ENCODE measurements at regions not wholly inside any gene's neighbourhood (a gene's known extent, or its start where the extent isn't known, plus 50 kb on each side); places are given as distances from the start of the nearest gene placed in this dataset.
"Not testable (repeated sequence)": the region's sequence is repeated elsewhere in the genome, so short reads cannot be mapped to it uniquely, and the experiment has no call there.

DNA sequence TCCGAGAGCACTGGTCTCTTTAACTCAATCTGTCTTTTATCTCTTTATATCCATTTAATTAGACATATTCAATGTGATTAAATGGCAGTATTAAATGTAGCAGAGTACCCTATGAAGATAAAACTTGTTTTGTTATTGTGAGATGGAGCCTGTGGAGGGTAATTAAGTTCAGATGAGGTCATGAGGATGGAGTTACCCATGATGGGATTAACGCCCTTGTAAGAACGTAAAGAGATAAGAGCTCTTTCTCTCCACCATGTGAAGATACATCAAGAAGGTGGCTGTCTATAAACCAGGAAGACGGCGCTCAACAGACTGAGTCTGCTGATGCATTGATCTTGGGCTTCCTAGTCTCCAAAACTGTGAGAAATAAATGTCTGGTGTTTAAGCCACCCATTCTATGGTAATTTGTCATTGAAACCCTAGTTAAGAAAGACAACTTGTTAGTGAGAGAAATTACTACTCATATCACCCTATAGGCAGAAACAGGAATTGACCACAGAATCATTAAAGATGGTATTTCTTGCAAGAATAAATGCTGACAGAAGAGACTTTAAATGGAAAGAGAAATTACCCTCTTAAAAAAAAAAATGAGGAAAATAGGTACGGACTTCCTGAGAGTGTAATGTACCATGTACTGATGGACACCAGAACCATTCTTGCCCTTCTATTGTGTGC is 738.7 kb upstream of the CHAC2 start:
- DNase-seq (ENCODE audit: low read depth) = no peak

DNA sequence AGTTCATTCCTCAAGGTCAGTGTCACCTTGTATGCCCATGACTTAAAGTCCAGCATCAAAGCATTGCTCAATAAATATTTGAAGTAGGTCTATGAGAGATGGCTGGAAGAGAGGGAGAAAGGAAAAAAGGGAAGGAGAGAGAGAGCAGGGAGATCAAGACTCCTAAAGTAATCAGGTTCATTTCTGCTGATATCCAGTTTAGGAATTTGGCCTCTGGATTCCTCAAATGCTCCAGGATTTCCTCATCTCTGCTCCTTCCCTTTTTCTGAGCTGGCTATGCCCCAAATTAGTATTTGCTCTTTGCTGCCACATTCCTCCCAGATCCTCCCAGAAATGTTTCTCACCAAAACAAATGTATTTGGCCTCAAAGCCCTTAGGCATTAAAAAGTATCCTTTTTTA is 739.4 kb upstream of the CHAC2 start:
- DNase-seq (ENCODE audit: low read depth) = no peak

DNA sequence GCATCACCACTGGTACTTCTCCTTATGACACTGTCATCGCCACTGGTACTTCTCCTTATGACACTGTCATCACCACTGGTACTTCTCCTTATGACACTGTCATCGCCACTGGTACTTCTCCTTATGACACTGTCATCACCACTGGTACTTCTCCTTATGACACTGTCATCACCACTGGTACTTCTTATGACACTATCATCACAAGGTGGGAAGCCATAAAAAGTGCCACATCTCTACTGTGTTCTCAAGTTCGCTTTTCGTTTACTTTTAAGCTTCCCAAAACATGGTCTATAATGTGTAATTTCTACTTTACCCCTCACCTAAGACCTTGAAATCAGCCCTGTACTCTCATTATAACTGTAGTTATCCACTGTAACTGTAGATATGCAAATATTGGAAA is 745.4 kb upstream of the CHAC2 start:
- DNase-seq (ENCODE audit: low read depth) = not testable (repeated sequence)

DNA sequence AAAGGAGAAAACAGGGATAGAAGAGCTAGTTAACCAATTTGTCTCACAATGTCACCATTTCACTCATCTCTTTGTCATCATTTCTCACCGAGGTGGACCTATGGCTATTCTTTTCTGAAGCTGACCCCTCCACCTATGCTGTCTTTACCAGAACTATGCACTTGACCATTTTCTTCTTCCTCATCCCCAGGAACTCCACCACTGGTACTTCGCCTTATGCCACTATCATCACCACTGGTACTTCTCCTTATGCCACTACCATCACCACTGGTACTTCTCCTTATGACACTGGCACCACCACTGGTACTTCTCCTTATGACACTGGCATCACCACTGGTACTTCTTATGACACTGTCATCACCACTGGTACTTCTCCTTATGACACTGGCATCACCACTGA is 745.8 kb upstream of the CHAC2 start:
- no peak for DNase-seq (ENCODE audit: low read depth)

DNA sequence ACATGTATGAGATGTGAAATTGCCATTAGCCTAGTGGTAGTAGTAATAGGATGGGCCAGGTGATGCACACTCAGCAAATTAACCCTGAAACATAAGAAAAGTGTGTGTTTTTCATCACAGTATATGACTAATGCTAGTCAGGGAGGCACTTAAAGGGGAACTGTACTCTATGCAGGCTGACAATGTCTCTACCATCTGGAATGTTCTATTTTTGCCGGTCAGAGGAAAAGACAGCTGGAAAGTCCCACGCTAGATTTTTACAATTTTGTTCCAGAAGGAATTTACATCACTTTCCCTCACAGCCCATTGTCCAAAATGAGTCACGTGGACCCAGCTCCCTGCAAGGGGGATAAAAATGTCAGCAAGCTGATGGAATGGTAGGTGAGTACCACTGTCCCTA is 746.3 kb upstream of the CHAC2 start:
- no peak for DNase-seq (ENCODE audit: low read depth)

DNA sequence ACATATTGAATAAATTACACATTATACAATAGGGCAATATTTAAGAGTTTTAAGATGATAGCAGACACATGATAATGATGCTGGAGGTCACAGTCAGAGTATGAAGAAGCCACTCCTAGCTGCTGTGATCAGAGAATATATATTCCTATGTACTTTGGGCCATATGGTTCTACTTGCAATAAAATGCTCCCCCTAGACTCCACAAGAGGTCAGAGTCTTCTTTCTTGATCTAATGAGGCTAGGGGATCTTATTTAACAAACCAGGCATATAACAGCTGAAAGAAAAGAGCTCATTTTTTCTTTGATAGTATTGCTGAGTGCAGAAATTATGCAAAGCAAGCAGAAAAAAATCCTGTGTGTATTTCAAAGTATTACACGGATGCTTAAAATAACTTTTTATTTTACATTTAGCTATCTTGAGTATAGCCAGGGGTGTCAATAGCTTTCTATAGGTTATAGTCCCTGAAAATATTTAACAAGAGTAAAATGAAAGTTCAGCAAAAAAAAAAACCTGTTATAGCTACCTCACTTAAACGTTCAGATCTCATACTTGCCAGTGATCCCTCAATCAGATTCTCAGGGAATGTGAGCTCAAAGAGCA is 748.7 kb upstream of the CHAC2 start:
- peak; percentile 4 for DNase-seq (ENCODE audit: low read depth)

DNA sequence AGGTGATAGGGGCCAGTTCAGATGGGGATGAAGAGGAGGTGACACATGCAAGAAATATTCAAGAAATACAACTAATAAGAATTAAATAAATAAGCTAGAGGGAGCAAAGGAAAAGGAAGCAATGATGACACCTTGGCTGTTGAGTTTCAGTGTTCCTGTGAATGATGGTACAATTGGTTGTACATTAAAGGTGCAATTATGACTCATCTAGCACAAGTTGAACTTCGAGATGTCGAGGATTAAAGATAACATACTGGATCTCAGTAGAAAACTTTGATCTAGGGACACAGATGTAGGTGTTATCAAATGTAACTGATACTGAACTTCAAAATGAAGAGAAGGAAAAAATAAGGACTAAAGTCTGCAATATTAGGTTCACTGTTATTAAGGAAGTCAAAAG is 760.6 kb upstream of the CHAC2 start:
- no peak for DNase-seq (ENCODE audit: low read depth)

DNA sequence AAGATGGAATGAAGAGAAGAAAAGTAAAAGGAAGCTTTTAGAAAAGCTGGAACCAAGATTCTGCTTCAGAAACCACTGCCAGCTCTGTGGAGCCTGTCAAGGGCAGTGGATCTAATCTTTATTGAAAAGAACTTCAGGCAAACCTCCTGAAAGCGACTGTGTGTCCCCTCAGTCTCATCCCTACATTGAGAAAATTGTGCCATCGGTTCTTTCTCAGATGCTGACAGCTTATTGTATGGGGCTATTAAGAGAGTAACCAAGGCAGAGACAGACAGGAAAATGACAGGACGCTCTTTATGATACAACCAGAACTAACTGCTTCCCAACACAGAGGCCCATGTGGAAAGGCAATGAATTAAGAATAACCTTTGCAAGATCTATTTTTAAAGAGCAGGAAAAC is 763.2 kb upstream of the CHAC2 start:
- DNase-seq (ENCODE audit: low read depth) = no peak

DNA sequence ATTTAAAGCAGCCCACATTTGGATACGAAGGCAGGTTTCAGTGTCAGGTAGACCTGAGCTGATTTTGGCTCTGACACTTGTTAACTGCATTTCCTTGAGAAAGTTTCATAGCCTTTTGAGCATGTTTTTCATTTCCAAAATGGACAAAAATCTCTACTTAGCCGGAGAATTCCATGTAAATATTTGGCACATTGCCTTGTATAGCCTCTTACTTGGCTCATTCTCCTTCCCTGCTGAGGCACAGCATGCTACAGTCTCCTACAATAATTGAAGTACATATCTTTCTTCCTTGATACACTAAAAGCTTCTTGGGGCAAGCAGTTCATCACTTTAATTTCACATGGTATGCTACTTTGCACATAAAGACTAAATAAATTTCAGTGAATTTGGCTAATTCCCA is 772.2 kb upstream of the CHAC2 start:
- DNase-seq (ENCODE audit: low read depth) = no peak

DNA sequence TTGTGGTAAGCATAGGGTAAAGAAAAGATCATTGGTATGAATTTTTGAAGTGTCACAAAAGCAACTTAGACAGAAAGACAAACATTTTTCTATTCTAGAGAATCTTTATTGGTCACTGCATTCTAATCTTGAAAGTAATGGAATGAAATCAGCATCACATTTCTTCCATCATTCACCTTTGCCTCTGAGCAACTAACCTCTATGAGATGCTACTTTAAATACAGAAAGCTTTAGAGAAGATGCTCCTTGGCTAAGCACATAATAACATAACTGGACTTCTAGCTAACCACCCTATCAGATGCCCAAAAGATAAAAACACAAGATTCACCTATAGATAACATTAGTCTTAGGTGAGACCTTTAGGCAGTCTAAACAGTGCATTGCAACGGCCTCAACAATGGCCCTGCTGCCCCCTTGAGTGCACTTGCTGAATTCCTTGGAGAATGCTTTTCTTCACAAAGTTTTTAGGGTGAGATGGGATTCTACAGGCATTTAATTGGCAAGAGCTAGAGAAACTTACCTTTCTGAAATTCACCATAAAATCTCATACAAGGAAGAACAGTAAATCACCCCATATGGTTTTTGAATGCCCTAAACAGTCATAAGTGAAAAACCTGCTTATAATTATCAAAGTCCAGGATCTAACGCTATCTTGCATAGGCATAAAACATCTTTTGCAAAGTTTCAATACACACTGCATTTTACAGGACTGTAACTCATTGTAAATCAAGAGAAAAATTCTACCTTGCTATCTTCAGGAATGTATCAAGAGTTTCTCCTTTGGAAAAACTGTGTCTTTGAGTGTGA is 791.3 kb upstream of the CHAC2 start:
- DNase-seq (ENCODE audit: low read depth) = peak; percentile 1

DNA sequence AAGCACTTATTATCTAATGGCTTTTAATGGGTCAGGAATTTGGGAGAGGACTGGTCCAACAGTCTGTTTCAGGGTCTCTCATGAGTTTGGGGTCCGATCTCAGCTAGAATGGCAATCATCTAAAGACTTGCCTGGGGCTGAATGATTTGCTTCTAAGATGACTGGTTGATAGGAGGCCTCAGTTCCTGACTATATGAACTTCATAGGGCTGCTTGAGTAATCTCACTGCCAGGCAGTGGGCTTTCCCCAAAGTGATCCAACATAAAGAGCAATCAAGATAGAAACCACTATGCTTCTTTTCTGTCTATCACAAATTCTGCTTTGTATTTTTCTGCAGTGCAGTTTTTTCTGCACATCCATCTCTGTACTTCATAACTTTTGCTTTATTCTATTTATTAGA is 793.5 kb upstream of the CHAC2 start:
- no peak for DNase-seq (ENCODE audit: low read depth)

DNA sequence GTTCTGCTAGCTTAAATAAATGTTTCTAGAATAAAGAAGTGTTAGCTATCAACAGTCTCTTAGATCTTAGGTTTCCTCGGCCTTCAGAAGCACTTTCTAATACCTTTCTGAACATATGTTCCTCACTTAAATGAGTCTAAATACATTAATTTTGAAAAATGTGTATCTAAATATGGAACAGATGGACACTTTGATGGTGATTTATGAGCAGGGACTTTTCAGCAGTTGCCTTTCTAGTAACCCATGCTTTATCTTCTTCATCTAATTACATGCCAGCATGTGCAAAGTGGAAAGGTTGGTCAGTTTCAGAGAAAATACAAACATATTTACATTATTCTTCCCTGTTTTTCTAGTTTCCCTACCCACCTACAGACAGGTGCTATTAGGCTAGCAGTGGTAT is 797.0 kb upstream of the CHAC2 start:
- DNase-seq (ENCODE audit: low read depth) = no peak

DNA sequence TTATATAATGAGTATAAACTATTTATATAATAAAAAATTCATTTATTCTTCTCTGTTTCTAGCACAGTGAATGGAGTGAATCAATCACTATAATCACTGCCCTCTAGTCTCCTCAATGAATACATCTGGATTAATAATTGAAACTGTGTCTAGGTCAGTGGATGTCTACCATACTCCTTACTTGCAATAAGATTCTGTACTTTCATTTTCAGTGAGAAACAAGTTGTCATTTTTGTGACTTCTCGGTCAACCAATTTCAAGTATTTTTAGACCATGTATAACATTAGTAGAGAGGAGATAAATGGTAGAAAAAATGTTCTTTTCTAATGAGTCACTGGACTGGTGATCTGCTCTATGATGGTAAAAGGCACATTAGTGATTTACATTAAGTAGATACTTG is 799.6 kb upstream of the CHAC2 start:
- no peak for DNase-seq (ENCODE audit: low read depth)

DNA sequence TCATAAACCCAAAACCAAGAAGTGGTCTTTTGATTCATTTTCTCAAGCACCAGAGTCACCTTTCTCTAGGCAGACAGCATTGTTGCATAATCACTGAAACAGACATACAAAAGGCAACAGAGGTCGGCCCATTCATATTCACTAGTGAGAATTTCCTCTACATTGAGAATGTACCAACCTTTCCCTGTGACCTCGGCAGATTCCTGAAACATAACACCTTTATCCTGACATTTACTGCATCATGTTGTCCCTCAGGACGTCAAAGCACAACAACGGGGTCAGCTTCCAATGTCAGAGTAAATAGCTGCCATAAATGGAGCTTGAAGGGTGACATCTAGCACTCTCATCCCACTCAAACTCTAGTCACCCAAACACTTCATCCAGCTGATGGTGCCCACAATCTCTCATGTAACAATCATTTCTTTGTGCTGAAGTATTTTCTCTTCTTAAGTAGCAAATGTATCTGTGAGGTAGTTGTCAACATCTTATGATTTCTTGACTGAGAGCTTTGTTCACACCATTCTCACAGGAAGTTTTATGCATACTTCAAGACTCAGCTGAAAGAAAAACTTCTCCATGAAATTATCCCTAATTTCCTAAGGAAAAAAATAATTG is 802.6 kb upstream of the CHAC2 start:
- DNase-seq (ENCODE audit: low read depth) = no peak

DNA sequence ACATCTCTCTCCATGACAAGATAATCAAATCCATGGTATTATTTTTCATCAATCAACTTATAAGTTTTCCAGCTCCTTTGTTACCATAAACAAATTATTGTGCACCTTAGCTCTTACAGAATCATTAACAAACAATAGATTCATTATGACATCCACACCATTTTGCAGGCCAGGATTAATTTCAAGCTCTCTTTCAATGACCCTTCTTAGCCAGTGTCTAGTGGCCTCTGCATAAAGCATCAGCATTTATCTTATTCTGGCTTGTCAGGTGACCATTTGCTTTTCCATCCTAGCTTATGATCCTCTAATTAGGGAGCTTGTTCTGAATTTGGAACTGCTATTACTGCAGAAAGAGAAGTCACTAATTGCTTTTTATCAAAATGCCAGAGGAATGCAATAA is 806.2 kb upstream of the CHAC2 start:
- no peak for DNase-seq (ENCODE audit: low read depth)

DNA sequence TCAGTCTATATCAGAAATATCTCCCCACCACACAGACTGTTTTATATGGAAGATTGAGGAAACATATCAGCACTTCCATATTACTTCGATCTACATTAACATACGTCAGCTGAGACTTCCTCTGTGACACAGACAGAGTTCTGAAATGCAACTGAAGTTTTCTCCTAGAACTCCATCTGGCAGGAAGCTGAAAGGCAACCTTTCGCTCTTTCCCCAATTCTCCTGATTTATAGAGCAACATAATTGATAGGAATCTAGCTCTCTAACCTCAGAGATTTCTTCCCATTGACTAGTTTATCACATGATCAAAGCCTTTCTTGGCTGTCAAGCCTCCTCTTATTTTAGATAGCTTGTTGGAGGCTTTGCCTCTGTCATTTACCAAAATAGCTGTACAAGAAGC is 806.7 kb upstream of the CHAC2 start:
- DNase-seq (ENCODE audit: low read depth) = no peak

DNA sequence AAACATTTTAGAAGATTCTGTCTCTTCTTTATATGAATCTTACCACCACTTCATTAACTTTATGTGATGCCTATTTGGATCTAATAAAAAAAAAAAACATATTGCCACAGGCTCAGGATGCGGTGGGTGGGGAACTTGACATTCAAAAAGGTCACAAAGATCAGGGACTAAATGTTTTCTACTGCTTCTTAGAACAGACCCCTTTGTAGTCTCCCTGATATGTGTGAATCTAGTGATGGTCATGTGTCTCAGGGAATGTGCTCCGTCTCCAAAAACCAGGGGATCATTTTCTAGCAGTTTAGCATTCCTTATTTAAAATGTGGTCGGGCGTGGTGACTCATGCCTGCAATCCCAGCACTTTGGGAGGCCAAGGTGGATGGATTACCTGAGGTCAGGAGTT is 807.8 kb upstream of the CHAC2 start:
- no peak for DNase-seq (ENCODE audit: low read depth)

DNA sequence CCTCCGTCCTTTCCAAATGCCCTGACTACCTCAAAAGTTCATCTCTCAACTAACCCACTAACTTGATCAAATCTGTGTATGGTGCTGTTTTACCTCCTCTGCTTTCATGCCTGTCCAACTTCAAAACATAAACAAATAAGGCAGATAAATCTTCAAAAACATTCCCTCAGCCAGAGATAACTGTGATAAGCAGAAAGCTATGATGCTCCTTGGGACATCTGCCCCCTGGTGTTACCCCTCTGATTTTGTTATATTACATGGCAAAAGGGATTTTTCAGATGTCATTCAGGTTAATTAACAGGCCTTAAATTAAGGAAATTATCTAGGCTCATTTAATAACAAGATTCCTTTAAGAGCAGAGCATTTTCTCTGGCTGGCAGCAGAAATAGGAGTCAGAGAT is 810.8 kb upstream of the CHAC2 start:
- no peak for DNase-seq (ENCODE audit: low read depth)

DNA sequence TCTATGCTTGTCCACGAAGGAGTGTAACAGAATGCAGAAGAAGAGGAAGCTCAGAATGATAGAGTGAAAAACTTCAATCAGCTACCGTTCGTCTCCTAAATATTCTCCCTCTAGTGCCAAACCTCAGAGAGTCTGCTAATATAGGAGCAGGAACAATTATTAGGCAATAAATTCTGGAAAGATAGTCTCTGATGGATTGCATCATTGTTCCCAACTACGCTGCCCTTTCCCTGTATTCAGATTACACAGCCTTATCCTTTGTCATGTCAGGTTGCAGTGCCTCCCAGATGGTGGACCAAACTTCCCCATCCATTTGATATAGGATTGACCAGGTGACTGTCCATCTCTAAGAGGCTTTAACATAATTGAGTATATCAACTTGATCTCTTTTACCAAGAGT is 811.5 kb upstream of the CHAC2 start:
- DNase-seq (ENCODE audit: low read depth) = no peak

DNA sequence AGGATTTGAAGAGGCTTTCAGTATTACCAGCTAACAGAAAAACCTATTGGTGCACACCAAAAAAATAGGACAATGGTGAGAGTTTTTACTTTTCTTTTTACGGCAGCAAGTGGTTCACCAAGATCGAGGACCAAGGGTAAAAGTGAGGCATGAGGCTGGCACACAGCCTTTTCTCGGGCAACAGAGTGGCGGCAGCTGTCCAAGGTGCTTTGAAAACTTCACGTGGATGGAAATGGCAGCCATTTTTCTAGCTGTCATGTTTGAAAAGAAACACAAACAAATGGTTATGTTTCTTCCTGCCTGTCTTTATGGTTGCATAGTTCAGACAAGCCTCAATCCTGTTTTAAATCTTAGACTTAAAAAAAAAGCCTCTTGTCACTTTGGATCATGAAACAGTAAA is 812.5 kb upstream of the CHAC2 start:
- DNase-seq (ENCODE audit: low read depth) = no peak

DNA sequence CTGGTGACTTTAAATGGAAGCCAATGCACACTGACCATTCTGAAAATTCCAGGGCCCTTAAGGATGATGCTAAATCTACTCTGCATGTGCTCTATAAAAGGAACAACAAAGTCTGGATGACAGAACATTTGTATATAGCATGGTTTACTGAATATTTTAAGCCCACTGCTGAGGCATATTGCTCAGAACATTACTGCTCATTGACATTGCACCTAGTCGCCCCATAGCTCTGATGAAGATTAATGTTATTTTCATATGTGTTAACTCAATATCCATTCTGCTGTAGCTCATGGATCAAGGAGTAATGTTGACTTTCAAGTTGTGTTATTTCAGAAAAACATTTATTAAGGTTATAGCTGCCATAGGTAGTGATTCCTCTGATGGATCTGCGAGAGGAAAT is 827.5 kb upstream of the CHAC2 start:
- no peak for DNase-seq (ENCODE audit: low read depth)

DNA sequence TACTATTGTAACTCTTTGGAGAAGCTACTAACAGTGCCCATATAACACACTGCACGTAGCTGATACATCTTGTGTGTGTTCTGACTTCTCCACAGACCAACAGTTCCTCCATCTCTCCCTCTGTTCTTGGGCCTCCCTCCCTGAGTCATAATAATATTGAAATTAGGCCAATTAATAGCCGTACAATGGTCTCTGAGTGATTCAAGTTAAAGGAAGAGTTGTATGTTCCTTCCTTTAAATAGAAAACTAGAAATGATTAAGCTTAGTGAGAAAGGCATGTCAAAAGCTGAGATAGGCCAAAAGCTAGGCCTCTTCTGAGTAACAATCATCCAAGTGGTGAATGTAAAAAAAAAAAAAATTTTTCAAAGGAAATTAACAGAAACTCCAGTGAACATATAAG is 828.4 kb upstream of the CHAC2 start:
- DNase-seq (ENCODE audit: low read depth) = no peak

DNA sequence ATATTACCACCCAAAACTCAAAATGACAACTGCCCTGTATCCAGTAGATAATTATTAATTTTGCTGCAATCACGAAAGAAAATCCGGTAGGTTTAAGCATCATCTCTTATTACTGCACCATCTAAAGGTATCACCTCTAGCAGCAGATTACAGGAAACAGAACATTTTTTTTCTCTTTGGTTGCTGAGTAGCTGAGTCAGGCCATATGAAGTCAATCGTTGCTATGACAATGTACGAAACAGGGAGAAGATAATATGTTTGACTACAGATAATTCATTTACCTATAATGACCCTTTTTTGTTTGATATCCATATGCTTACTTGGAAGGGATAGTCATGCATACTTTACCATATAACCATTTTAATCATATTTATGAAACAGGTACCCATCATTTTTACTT is 831.6 kb upstream of the CHAC2 start:
- no peak for DNase-seq (ENCODE audit: low read depth)

All from fibroblast of the conjunctiva (primary cell).